ENCODE measurements at regions not wholly inside any gene's neighbourhood (a gene's known extent, or its start where the extent isn't known, plus 50 kb on each side); places are given as distances from the start of the nearest gene placed in this dataset.
"Not testable (repeated sequence)": the region's sequence is repeated elsewhere in the genome, so short reads cannot be mapped to it uniquely, and the experiment has no call there.

DNA sequence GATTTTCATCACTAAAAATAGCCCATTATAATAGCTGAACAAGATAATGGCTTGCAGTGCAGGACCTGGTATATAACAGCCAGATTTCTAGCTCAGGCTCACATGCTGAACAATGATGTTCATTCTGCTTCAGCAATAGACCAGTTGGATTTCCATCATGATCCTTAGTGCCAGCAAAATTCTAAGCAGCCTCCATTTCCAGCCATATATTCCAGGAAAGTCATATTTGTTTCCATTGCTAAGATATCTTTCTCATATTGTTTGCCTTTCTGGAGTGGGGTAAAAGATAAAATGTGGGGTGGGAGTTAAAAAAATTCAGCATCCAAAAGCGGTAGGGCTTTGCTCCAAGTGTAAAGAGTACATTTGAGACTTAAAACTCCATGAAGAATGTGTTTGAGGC lies 2344.1 kb downstream of the PCDH7 start:
- DNase-seq (no peak), ATAC-seq (ENCODE audit: poor library complexity) (no peak)
- intact Hi-C loops (cut with DNase I) = no loop called here

- DNase-seq = no peak
- ATAC-seq (ENCODE audit: poor library complexity) = no peak
- intact Hi-C loops (cut with DNase I) = no loop called here
These were observed 2345.6 kb downstream of the PCDH7 start for GRCh38 chr4:33065749-33066148.

DNA sequence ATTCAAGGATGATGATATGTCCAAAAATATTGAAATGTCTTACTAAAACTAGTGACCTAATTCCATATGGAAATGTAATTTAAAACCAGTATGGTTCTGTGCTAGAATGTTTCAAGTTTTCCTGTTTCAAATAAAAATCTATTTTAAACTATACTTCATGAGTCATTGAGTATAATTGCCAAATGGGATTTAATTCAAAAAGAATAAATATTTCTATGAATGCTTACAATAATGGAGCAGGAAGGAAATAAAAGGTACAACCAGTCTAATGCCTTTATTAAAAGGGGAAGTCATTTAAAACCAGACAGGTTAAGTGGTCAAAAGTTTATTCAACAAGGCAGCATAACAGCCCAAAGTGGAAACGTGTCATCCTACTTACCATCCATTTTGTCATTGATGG lies 2347.1 kb downstream of the PCDH7 start:
- ATAC-seq (ENCODE audit: poor library complexity) (no peak), DNase-seq (no peak)
- intact Hi-C loops (cut with DNase I) = no loop called here

- no peak for ATAC-seq (ENCODE audit: poor library complexity)
- no peak for DNase-seq
- intact Hi-C loops (cut with DNase I) = no loop called here
These were observed 2348.4 kb downstream of the PCDH7 start for GRCh38 chr4:33068539-33068938.

DNA sequence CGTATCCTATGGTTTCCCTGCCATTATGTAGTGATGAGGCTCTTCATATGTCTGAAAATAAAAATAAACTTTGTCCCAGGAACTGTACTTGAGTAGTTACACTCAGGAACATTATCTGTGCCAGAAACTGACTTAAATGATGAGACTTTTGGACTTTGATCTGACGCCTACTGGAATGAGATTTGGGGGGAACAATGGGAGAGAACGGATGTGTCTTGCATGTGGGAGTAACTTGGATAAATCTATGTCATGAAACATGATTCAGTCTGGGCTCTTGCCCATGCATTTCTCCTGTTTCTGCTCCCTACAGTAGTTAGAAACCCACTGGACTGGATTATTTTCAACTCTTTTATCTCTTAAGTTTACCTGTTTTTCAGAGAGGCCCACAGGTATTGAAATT lies 2351.4 kb downstream of the PCDH7 start:
- DNase-seq (no peak), ATAC-seq (ENCODE audit: poor library complexity) (no peak)
- intact Hi-C loops (cut with DNase I) = no loop called here

- ATAC-seq (ENCODE audit: poor library complexity) (no peak), DNase-seq (no peak)
- intact Hi-C loops (cut with DNase I) = no loop called here
These were observed 2352.3 kb downstream of the PCDH7 start for GRCh38 chr4:33072298-33073089.

GRCh38 chr4:33073811-33074210 lies 2353.6 kb downstream of the PCDH7 start:
- no peak for ATAC-seq (ENCODE audit: poor library complexity)
- no peak for DNase-seq
- intact Hi-C loops (cut with DNase I) = no loop called here

DNA sequence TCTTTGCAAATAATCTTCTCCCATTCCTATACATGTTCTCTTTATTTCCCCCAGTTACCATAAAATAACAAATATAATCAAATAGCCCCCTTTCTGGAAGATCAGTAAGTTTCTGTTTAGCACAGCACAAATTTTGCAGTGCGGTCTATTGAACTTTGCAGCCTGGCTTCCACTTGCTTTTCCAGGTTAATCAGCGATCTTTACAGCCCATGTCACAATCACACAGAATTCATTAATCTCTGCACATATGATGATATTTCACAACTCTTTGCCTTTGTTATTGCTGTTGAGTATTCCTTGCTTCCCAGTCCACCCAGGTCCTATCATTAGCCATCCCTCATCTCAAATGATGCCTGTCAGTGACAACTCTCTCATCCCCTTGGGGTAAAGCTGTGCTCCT lies 2358.0 kb downstream of the PCDH7 start:
- intact Hi-C loops (cut with DNase I) = no loop called here
- ATAC-seq (ENCODE audit: poor library complexity) = no peak
- no peak for DNase-seq

DNA sequence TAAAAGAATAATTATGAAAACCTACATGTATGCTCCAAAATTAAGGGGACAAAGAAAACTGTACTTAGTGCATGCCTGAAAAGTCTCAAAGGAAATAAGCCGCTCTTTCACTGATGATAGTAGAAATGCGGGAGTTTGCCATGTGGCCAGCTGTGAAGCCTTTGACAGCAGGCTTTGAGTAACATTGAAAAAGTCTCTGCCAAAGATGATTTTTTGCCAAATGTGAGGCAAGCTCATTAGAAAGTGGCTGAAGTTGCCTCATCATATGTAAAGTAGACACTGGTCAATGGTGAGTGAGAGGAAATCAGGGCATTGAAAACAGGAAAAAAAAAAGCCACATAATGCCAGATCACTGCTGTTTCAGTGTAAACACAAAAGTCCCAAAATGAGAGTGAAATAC lies 2360.1 kb downstream of the PCDH7 start:
- ATAC-seq (ENCODE audit: poor library complexity) (peak; percentile 62), DNase-seq (peak; percentile 50)
- intact Hi-C loops (cut with DNase I) = no loop called here

DNA sequence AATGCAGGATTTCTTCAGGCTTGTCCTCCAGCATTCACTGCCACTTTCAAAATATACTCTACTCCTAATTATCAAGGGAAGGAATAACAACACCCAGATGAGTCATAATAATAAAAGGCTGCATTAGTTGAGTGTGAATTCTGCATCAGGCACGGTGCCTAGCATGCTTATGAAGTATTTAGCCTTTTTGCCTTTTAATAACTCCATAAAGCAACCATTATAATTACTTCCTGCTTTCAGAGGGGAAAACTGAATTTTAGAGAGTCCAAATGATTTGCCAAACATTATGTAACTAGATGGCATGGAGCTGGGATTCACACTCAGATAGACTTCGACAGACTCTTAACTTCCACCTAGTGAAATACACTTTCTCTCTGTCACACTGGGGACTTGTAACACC lies 2365.5 kb downstream of the PCDH7 start:
- intact Hi-C loops (cut with DNase I) = no loop called here
- no peak for ATAC-seq (ENCODE audit: poor library complexity)

DNA sequence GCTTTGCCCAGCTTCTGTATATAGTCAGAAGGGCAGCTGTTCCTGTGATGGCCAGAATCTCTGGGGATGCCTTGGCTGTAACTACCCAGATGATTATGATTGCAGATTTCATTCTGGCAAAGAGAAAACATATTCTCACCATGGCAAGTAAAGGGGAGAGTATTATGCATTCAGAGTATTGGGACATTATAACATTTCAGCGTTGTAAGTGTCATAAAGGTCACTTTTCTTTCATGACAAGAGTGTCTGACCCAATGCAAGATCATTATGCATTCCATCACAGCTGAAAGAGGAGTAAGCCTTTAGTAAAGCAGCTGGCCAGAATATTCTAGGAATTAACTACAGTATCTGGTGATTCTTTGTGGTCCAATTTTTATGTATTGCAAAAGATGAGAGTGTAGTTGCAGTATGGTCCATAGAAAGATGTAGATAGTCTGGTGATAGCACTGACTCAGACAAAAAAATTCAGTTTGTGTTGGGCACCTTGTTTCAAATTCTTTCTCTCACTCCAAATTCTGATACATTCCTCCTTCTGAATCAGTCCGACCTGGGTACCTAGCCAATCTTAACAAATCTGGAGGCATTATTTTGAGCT lies 2366.3 kb downstream of the PCDH7 start:
- ATAC-seq (ENCODE audit: poor library complexity) (no peak), DNase-seq (no peak)
- intact Hi-C loops (cut with DNase I) = no loop called here

More for the DNA sequence above, 2365.5 kb downstream of the PCDH7 start:
- DNase-seq = no peak

GRCh38 chr4:33088713-33089112 lies 2368.5 kb downstream of the PCDH7 start:
- DNase-seq = no peak
- intact Hi-C loops (cut with DNase I) = no loop called here
- no peak for ATAC-seq (ENCODE audit: poor library complexity)

- intact Hi-C loops (cut with DNase I) = no loop called here
- DNase-seq = no peak
- ATAC-seq (ENCODE audit: poor library complexity) = no peak
These were observed 2370.7 kb downstream of the PCDH7 start for GRCh38 chr4:33090910-33091309.

- intact Hi-C loops (cut with DNase I) = no loop called here
- DNase-seq (no peak), ATAC-seq (ENCODE audit: poor library complexity) (no peak)
These were observed 2371.8 kb downstream of the PCDH7 start for GRCh38 chr4:33091961-33092360.

- intact Hi-C loops (cut with DNase I) = no loop called here
- ATAC-seq (ENCODE audit: poor library complexity) = no peak
- DNase-seq = no peak
These were observed 2384.1 kb downstream of the PCDH7 start for GRCh38 chr4:33104273-33104672.

- DNase-seq (no peak), ATAC-seq (ENCODE audit: poor library complexity) (no peak)
- intact Hi-C loops (cut with DNase I) = no loop called here
These were observed 2387.6 kb downstream of the PCDH7 start for GRCh38 chr4:33107814-33108213.

- DNase-seq (no peak), ATAC-seq (ENCODE audit: poor library complexity) (no peak)
- intact Hi-C loops (cut with DNase I) = no loop called here
These were observed 2390.9 kb downstream of the PCDH7 start for GRCh38 chr4:33111117-33111516.

DNA sequence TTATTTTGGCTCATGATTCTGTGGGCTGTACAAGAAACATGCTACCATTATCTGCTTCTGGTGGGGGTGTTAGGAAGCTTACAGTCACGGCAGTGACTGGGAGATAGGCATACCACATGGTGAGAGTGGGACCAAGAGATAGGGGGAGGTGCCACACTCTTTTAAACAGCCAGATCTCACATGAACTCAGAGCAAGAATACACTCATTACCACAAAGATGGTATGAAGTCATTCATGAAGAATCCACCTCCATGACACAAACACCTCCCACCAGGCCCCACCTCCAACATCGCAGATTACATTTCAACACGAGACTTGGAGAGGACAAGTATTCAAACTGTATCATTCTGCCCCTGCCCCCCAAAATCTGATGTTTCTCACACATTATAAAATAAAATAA lies 2396.7 kb downstream of the PCDH7 start:
- no peak for DNase-seq
- ATAC-seq (ENCODE audit: poor library complexity) = no peak
- intact Hi-C loops (cut with DNase I) = no loop called here

DNA sequence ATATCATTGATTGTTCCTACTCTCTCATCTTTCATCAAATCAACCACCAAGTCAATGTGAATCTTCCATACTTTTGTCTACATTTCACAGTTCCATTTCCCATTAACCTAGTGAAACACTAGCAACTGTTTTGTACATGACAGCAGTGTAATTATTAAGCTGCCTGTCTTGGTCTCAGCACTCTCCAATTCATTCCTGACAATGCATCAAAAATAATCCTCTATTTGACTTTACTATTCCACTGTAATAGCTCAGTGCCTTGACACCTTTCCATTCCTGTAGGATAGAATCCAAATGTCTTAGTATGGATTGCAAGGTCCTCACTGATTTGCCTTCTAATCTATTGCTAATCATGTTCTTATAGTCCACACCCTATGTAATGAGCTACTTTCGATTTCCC lies 2405.8 kb downstream of the PCDH7 start:
- DNase-seq = no peak
- ATAC-seq (ENCODE audit: poor library complexity) = no peak
- intact Hi-C loops (cut with DNase I) = no loop called here

DNA sequence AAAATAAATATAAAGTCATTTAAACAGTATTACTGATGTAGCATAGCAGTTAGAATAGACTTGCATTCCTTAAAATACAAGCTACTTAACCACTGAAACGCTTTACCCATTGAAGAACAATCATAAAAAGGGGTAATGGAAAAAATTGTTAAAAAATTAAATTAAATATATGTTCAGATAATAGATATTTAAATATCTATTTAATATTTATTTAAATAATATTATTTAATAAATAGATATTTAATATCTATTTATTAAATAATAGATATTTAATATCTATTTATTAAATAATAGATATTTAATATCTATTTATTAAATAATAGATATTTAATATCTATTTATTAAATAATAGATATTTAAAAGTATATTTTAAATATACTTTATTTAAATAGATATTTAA lies 2410.5 kb downstream of the PCDH7 start:
- intact Hi-C loops (cut with DNase I); DNase-seq; ATAC-seq (ENCODE audit: poor library complexity): not testable (repeated sequence)

DNA sequence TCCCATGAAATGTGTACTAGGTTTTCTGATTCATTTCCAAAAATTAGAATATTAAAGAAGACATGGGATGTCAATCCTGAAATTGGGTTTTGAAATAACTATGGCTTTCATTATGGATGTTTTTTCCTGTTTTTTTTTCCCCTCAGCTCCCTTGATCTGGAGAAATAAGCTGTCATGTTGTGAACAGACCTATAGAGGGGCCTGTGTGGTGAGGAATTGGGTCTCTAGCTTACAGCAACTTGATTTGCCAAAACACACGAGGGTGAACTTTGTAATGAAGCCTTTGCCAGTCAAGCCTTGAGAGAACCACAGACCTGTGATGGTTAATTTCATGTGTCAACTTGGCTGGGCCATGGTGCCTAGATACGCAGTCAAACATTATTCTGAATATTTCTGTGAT lies 2413.6 kb downstream of the PCDH7 start:
- intact Hi-C loops (cut with DNase I) = no loop called here
- DNase-seq (no peak), ATAC-seq (ENCODE audit: poor library complexity) (no peak)
